H1 (cell line): ENCODE measurements at regions not wholly inside any gene's neighbourhood (a gene's known extent, or its start where the extent isn't known, plus 50 kb on each side); places are given as distances from the start of the nearest gene placed in this dataset.

Source experiments
- CHD7 ChIP-seq: fragments of 300-600 bp; sonication (generic); IDR thresholded peaks from 2 replicates; pipeline ENCODE4 v1.7.1; 2012; ENCODE audit warnings: low read length, moderate library complexity, mild to moderate bottlenecking, inconsistent platforms; ENCODE audit not compliant: insufficient replicate concordance
- KDM4A ChIP-seq: IDR thresholded peaks from one replicate; pipeline ENCODE4 v1.7.1; 2012; ENCODE audit warnings: low read depth, mild to moderate bottlenecking, moderate library complexity, low read length, inconsistent platforms; ENCODE audit not compliant: severe bottlenecking
- RNF2 ChIP-seq: fragments of 200-900, 300-1000 bp; sonication (generic); IDR thresholded peaks from 2 replicates; pipeline ENCODE4 v1.7.1; 2016; ENCODE audit warnings: borderline replicate concordance, low read depth, mild to moderate bottlenecking, antibody characterized with exemption, low read length; ENCODE audit not compliant: poor library complexity, severe bottlenecking; ENCODE audit errors: missing control alignments
- SP4 ChIP-seq: IDR thresholded peaks from 2 replicates; pipeline ENCODE4 v1.6.1; 2012; ENCODE audit warnings: low read length, inconsistent platforms
- TBP ChIP-seq: IDR thresholded peaks from 2 replicates; pipeline ENCODE4 v1.6.1; 2011; ENCODE audit warnings: low read depth, low read length, improper control_type of control experiment
- TEAD4 ChIP-seq: IDR thresholded peaks from 2 replicates; pipeline ENCODE4 v1.6.1; 2012; ENCODE audit warnings: low read depth, low read length, inconsistent platforms, mixed read lengths

DNA sequence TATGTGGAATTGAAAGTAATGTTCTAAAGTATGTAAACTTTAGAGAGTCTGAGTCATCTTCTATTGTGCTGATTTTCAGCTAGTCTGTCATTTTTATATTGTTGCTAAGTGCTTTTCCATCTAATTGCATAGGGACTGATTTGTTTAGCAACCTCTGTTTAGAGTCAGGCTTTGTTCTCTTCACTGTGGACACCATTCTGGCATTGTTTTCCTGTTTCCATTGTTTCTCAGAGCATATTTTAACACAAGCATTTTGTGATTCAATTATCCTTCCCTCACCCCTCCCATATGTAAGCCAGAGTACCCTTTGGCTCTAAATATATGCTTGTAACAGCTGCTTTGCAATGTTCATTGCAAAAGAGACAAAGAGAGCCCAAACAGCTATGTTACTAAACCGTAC, 748.4 kb upstream of the PHF14 start (continued):
- TF ChIP-seq CHD7 (no peak), TEAD4 (no peak), RNF2 (no peak), KDM4A (no peak), SP4 (no peak), TBP (no peak)
